Activated naive CD8-positive, alpha-beta T cell treated with anti-CD3 and anti-CD28 coated beads for 36 hours (primary cell): ENCODE measurements at regions not wholly inside any gene's neighbourhood (a gene's known extent, or its start where the extent isn't known, plus 50 kb on each side); places are given as distances from the start of the nearest gene placed in this dataset.

ENCODE experiments used
- DNase-seq: peaks from one replicate; pipeline ENCODE4 v3.0.0; 2021
- H3K27ac Mint-ChIP-seq: one replicate; pipeline ENCODE4 v1.8.0; 2022; ENCODE audit warnings: mild to moderate bottlenecking, moderate library complexity, mixed read lengths
- H3K27me3 Mint-ChIP-seq: one replicate; pipeline ENCODE4 v1.8.0; 2022; ENCODE audit warnings: mild to moderate bottlenecking, mixed read lengths
- H3K36me3 Mint-ChIP-seq: one replicate; pipeline ENCODE4 v1.8.0; 2021; ENCODE audit warnings: mild to moderate bottlenecking, mixed read lengths
- H3K4me1 Mint-ChIP-seq: one replicate; pipeline ENCODE4 v1.8.0; 2021; ENCODE audit warnings: mixed read lengths
- H3K4me3 Mint-ChIP-seq: one replicate; pipeline ENCODE4 v1.8.0; 2022; ENCODE audit warnings: mild to moderate bottlenecking, moderate library complexity, mixed read lengths
- H3K9me3 Mint-ChIP-seq: one replicate; pipeline ENCODE4 v1.8.0; 2022; ENCODE audit warnings: mixed read lengths

GRCh38 chr11:70573701-70574151, 175.4 kb downstream of the CTTN start:
- peaks cover 21% of the 10 kb centered on the region for H3K27me3 Mint-ChIP-seq
- DNase-seq = no peak
- H3K4me1 Mint-ChIP-seq = no peaks in the 10 kb centered on the region
- no peaks in the 10 kb centered on the region for H3K36me3 Mint-ChIP-seq
- no peaks in the 10 kb centered on the region for H3K9me3 Mint-ChIP-seq
- H3K27ac Mint-ChIP-seq = no peak overlapping the region
- no peak overlapping the region for H3K4me3 Mint-ChIP-seq

GRCh38 chr11:70574725-70575347, 176.5 kb downstream of the CTTN start:
- no peak overlapping the region for H3K27ac Mint-ChIP-seq
- H3K9me3 Mint-ChIP-seq = no peaks in the 10 kb centered on the region
- peaks cover 14% of the 10 kb centered on the region for H3K27me3 Mint-ChIP-seq
- H3K4me3 Mint-ChIP-seq = no peak overlapping the region
- DNase-seq = no peak
- no peaks in the 10 kb centered on the region for H3K4me1 Mint-ChIP-seq
- no peaks in the 10 kb centered on the region for H3K36me3 Mint-ChIP-seq

- Mint-ChIP-seq H3K27ac (no peak overlapping the region), H3K36me3 (no peaks in the 10 kb centered on the region), H3K4me1 (no peaks in the 10 kb centered on the region), H3K4me3 (no peak overlapping the region), H3K27me3 (peaks cover 10% of the 10 kb centered on the region), H3K9me3 (no peaks in the 10 kb centered on the region)
- no peak for DNase-seq
These were observed 177.2 kb downstream of the CTTN start for GRCh38 chr11:70575396-70576060.

- Mint-ChIP-seq H3K4me3 (no peak overlapping the region), H3K9me3 (no peaks in the 10 kb centered on the region), H3K27me3 (no peaks in the 10 kb centered on the region), H3K4me1 (no peaks in the 10 kb centered on the region), H3K27ac (no peak overlapping the region), H3K36me3 (no peaks in the 10 kb centered on the region)
- no peak for DNase-seq
These were observed 178.9 kb downstream of the CTTN start for GRCh38 chr11:70577258-70577603.

- DNase-seq = no peak
- no peaks in the 10 kb centered on the region for H3K36me3 Mint-ChIP-seq
These were observed 179.6 kb downstream of the CTTN start for GRCh38 chr11:70577948-70578347.

GRCh38 chr11:70578371-70578770, 180.0 kb downstream of the CTTN start:
- Mint-ChIP-seq H3K9me3 (no peaks in the 10 kb centered on the region), H3K4me3 (no peak overlapping the region), H3K36me3 (no peaks in the 10 kb centered on the region), H3K27ac (no peak overlapping the region), H3K4me1 (no peaks in the 10 kb centered on the region), H3K27me3 (no peaks in the 10 kb centered on the region)
- no peak for DNase-seq

More at GRCh38 chr11:70577948-70578347, 179.6 kb downstream of the CTTN start:
- Mint-ChIP-seq H3K4me1 (no peaks in the 10 kb centered on the region), H3K27me3 (no peaks in the 10 kb centered on the region), H3K9me3 (no peaks in the 10 kb centered on the region), H3K4me3 (no peak overlapping the region), H3K27ac (no peak overlapping the region)

GRCh38 chr11:70578831-70579230, 180.5 kb downstream of the CTTN start:
- Mint-ChIP-seq H3K36me3 (no peaks in the 10 kb centered on the region), H3K9me3 (no peaks in the 10 kb centered on the region)
- DNase-seq = no peak

GRCh38 chr11:70579316-70579955, 181.1 kb downstream of the CTTN start:
- no peak for DNase-seq
- Mint-ChIP-seq H3K36me3 (no peaks in the 10 kb centered on the region), H3K9me3 (no peaks in the 10 kb centered on the region), H3K4me1 (no peaks in the 10 kb centered on the region), H3K27ac (no peak overlapping the region), H3K27me3 (no peaks in the 10 kb centered on the region), H3K4me3 (no peak overlapping the region)

More at GRCh38 chr11:70578831-70579230, 180.5 kb downstream of the CTTN start:
- no peak overlapping the region for H3K4me3 Mint-ChIP-seq
- H3K27me3 Mint-ChIP-seq = no peaks in the 10 kb centered on the region
- no peaks in the 10 kb centered on the region for H3K4me1 Mint-ChIP-seq
- no peak overlapping the region for H3K27ac Mint-ChIP-seq

- no peaks in the 10 kb centered on the region for H3K4me1 Mint-ChIP-seq
- no peaks in the 10 kb centered on the region for H3K9me3 Mint-ChIP-seq
These were observed 181.9 kb downstream of the CTTN start for GRCh38 chr11:70580036-70580805.

GRCh38 chr11:70581991-70582885, 183.9 kb downstream of the CTTN start:
- DNase-seq = no peak
- Mint-ChIP-seq H3K27me3 (peaks cover 14% of the 10 kb centered on the region), H3K4me3 (no peak overlapping the region), H3K4me1 (no peaks in the 10 kb centered on the region), H3K9me3 (no peaks in the 10 kb centered on the region), H3K27ac (no peak overlapping the region), H3K36me3 (no peaks in the 10 kb centered on the region)

More at GRCh38 chr11:70580036-70580805, 181.9 kb downstream of the CTTN start:
- H3K4me3 Mint-ChIP-seq = no peak overlapping the region
- no peak overlapping the region for H3K27ac Mint-ChIP-seq
- DNase-seq = no peak
- H3K27me3 Mint-ChIP-seq = no peaks in the 10 kb centered on the region
- H3K36me3 Mint-ChIP-seq = no peaks in the 10 kb centered on the region

GRCh38 chr11:70582886-70583641, 184.7 kb downstream of the CTTN start:
- H3K36me3 Mint-ChIP-seq = no peaks in the 10 kb centered on the region
- H3K9me3 Mint-ChIP-seq = no peaks in the 10 kb centered on the region
- no peak overlapping the region for H3K4me3 Mint-ChIP-seq

GRCh38 chr11:70583781-70584218, 185.5 kb downstream of the CTTN start:
- Mint-ChIP-seq H3K27ac (no peak overlapping the region), H3K9me3 (no peaks in the 10 kb centered on the region), H3K4me3 (no peak overlapping the region), H3K4me1 (no peaks in the 10 kb centered on the region), H3K36me3 (no peaks in the 10 kb centered on the region), H3K27me3 (peaks cover 24% of the 10 kb centered on the region)
- no peak for DNase-seq

More at GRCh38 chr11:70582886-70583641, 184.7 kb downstream of the CTTN start:
- no peak overlapping the region for H3K27ac Mint-ChIP-seq
- DNase-seq = no peak
- H3K4me1 Mint-ChIP-seq = no peaks in the 10 kb centered on the region
- H3K27me3 Mint-ChIP-seq = peaks cover 19% of the 10 kb centered on the region

- H3K36me3 Mint-ChIP-seq = no peaks in the 10 kb centered on the region
- H3K4me1 Mint-ChIP-seq = peaks cover 3% of the 10 kb centered on the region
- no peak overlapping the region for H3K27ac Mint-ChIP-seq
- peaks cover 2% of the 10 kb centered on the region for H3K9me3 Mint-ChIP-seq
- no peak overlapping the region for H3K4me3 Mint-ChIP-seq
- H3K27me3 Mint-ChIP-seq = peaks cover 32% of the 10 kb centered on the region
- no peak for DNase-seq
These were observed 186.3 kb downstream of the CTTN start for GRCh38 chr11:70584498-70585235.
